Endothelial cell of umbilical vein (primary cell): ENCODE measurements at regions not wholly inside any gene's neighbourhood (a gene's known extent, or its start where the extent isn't known, plus 50 kb on each side); places are given as distances from the start of the nearest gene placed in this dataset.

Experiments used
- BruUV-seq: library from RNA; stranded (reverse); fragments of 400-500 nt; replicated peaks from 2 replicates; lab custom pipeline; 2021; lab: Mats Ljungman, UMichigan
- CTCF ChIA-PET: fragments of 300-600, 350-600 bp; sonication (Branson Sonifier 250); formaldehyde crosslinking; loops from one replicate; lab custom pipeline; 2021; ENCODE audit warnings: antibody characterized with exemption, inconsistent platforms; lab: Charles Lee
- POLR2A ChIA-PET: fragments of 300-600, 350-600 bp; sonication (Branson Sonifier 250); formaldehyde crosslinking; loops from one replicate; lab custom pipeline; 2021; ENCODE audit warnings: antibody characterized with exemption, inconsistent platforms; lab: Charles Lee
- DNase-seq: peaks from one replicate; pipeline ENCODE4 v3.0.0-alpha.2; 2011; ENCODE audit warnings: low read depth, low spot score
- FAIRE-seq: peaks from 2 replicates; lab custom pipeline; 2011; peaks lifted over from hg19 to GRCh38; lab: Jason Lieb, UNC
- H2AFZ ChIP-seq: 2 replicates; pipeline ENCODE4 v1.6.0; 2012; ENCODE audit warnings: low read depth, low read length, control low read depth, inconsistent platforms
- H3K27ac ChIP-seq: 2 replicates; pipeline ENCODE4 v1.5.1; 2011; ENCODE audit warnings: low read depth, mild to moderate bottlenecking, control low read depth, low read length, moderate library complexity; ENCODE audit not compliant: insufficient read depth
- H3K27me3 ChIP-seq, 2 experiments: 2 replicates each; pipeline versions ENCODE4 v1.6.0 to v1.6.1; 2011; ENCODE audit warnings: low read length in 2 of 2, mixed read lengths in 1 of 2; ENCODE audit not compliant: control insufficient read depth in 2 of 2, insufficient read depth in 2 of 2
- H3K36me3 ChIP-seq, 2 experiments: 2 replicates in 1 of 2; 3 replicates in 1 of 2; pipeline ENCODE4 v1.5.1; 2011; ENCODE audit warnings: low read length in 2 of 2, mild to moderate bottlenecking in 1 of 2, moderate library complexity in 1 of 2; ENCODE audit not compliant: control insufficient read depth in 2 of 2, insufficient read depth in 2 of 2; ENCODE audit errors: extremely low read depth in 1 of 2
- H3K4me1 ChIP-seq: 3 replicates; pipeline ENCODE4 v1.5.1; 2011; ENCODE audit warnings: mild to moderate bottlenecking, low read length; ENCODE audit not compliant: control insufficient read depth, insufficient read depth; ENCODE audit errors: extremely low read depth
- H3K4me2 ChIP-seq: 2 replicates; pipeline ENCODE4 v1.6.1; 2011; ENCODE audit warnings: low read length, control low read depth, mixed read lengths; ENCODE audit not compliant: insufficient read depth
- H3K4me3 ChIP-seq, 3 experiments: fragments of 200-600 bp in 1 of 3; sonication (generic), shearing (Covaris generic) in 1 of 3; replicated peaks in 1 of 3; 2 replicates each; pipeline ENCODE4 v1.5.1; 2011 to 2016; ENCODE audit warnings: control low read depth in 3 of 3, low read length in 3 of 3, mild to moderate bottlenecking in 2 of 3, inconsistent platforms in 1 of 3, low read depth in 1 of 3, moderate library complexity in 1 of 3; ENCODE audit not compliant: insufficient read depth in 1 of 3
- H3K79me2 ChIP-seq: 2 replicates; pipeline ENCODE4 v1.6.0; 2012; ENCODE audit warnings: low read length, inconsistent platforms; ENCODE audit not compliant: control insufficient read depth, insufficient read depth
- H3K9ac ChIP-seq: replicated peaks from 2 replicates; pipeline ENCODE3; 2011; ENCODE audit warnings: low read length, control low read depth; ENCODE audit not compliant: insufficient read depth; ENCODE audit errors: extremely low read depth
- H3K9me1 ChIP-seq: replicated peaks from 3 replicates; pipeline ENCODE4 v1.6.0; 2011; ENCODE audit warnings: mild to moderate bottlenecking, low read length; ENCODE audit not compliant: control insufficient read depth, insufficient read depth; ENCODE audit errors: extremely low read depth
- H3K9me3 ChIP-seq: replicated peaks from 2 replicates; pipeline ENCODE4 v1.5.1; 2012; ENCODE audit warnings: low read length, inconsistent platforms; ENCODE audit not compliant: control insufficient read depth, insufficient read depth
- H4K20me1 ChIP-seq: replicated peaks from 2 replicates; pipeline ENCODE3; 2011; ENCODE audit warnings: mild to moderate bottlenecking, low read length; ENCODE audit not compliant: control insufficient read depth, insufficient read depth; ENCODE audit errors: extremely low read depth
- EZH2 ChIP-seq: IDR thresholded peaks from 2 replicates; pipeline ENCODE4 v1.6.1; 2012; ENCODE audit warnings: borderline replicate concordance, low read depth, mild to moderate bottlenecking, moderate library complexity, low read length, inconsistent platforms; ENCODE audit not compliant: severe bottlenecking
- FOS ChIP-seq: IDR thresholded peaks from 2 replicates; pipeline ENCODE4 v1.6.1; 2011; ENCODE audit warnings: mild to moderate bottlenecking, low read length, moderate library complexity, borderline replicate concordance; ENCODE audit not compliant: insufficient read depth
- GATA2 ChIP-seq: IDR thresholded peaks from 2 replicates; pipeline ENCODE4 v1.7.0; 2011; ENCODE audit warnings: low read depth, mild to moderate bottlenecking, moderate library complexity, mixed read lengths, low read length; ENCODE audit not compliant: insufficient read length, insufficient read depth
- JUN ChIP-seq: IDR thresholded peaks from 2 replicates; pipeline ENCODE4 v1.6.1; 2011; ENCODE audit warnings: borderline replicate concordance, low read depth; ENCODE audit not compliant: insufficient read length, insufficient read depth
- MYC ChIP-seq: IDR thresholded peaks from one replicate; pipeline ENCODE4 v1.6.1; 2011; ENCODE audit warnings: mild to moderate bottlenecking, low read depth, low read length
- POLR2A ChIP-seq: IDR thresholded peaks from 2 replicates; pipeline ENCODE4 v1.6.1; 2012; ENCODE audit warnings: low read depth, mild to moderate bottlenecking, control low read depth, low read length
- POLR2AphosphoS5 ChIP-seq: IDR thresholded peaks from 2 replicates; pipeline ENCODE4 v1.6.1; 2012; ENCODE audit warnings: low read depth, mild to moderate bottlenecking, control low read depth, low read length, moderate library complexity; ENCODE audit not compliant: insufficient read depth
- dilution Hi-C: fragments of 300-500 bp; cut with MboI; formaldehyde crosslinking; loops from one replicate; pipeline ENCODE4 v1.15.0; 2019; ENCODE audit warnings: low sequenced_read_pairs; ENCODE audit not compliant: extremely low pct_ligation_motif_present
- intact Hi-C: fragments of 100-400 bp; cut with micrococcal nuclease; formaldehyde crosslinking; loops from one replicate; pipeline ENCODE4 v1.10.0; 2022
- TF ChIP-seq, protein P1 (sequence below), 2 donors: IDR thresholded peaks; 1 replicate in 1 of 2; 2 replicates in 1 of 2; pipeline ENCODE4 v1.5.1; 2011; ENCODE audit warnings: low read length in 2 of 2, mild to moderate bottlenecking in 2 of 2, moderate library complexity in 2 of 2, control low read depth in 1 of 2, inconsistent platforms in 1 of 2, low read depth in 1 of 2; ENCODE audit not compliant: insufficient read depth in 1 of 2; ENCODE audit errors: extremely low read depth in 1 of 2

DNA sequence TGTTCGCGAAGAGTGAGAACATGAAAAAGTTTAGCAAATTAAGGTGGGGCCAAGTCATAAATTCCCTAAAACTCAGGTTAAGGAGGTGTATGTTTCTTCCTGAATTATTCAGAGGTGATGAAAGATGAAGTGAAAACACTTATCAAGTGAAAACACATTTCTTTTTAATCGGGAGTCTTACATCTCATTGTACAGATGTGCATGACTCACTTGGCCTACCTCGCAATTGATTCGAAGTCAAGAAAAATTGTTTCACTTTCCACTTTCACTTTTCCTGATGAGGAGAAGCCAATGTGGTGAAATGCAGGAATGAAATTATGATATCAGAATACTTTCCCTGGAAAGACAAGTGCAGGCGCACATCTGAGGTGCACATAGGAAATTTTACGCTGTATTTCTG, 78.7 kb downstream of the SLC25A46 start:
- FAIRE-seq (no peak), DNase-seq (peak; percentile 5)
- H4K20me1 ChIP-seq: no peaks in the 10 kb centered on the region
- no peaks in the 10 kb centered on the region for H3K27me3 ChIP-seq
- no peak overlapping the region for H3K27ac ChIP-seq
- no peaks in the 10 kb centered on the region for H3K4me1 ChIP-seq
- POLR2A ChIA-PET: no interaction called here
- intact Hi-C loops: no loop called here
- no peaks in the 10 kb centered on the region for H3K9me3 ChIP-seq
- H3K36me3 ChIP-seq: no peaks in the 10 kb centered on the region
- H3K4me3 ChIP-seq: no peak overlapping the region
- H3K9me1 ChIP-seq: no peaks in the 10 kb centered on the region
- dilution Hi-C loops: no loop called here
- no peaks in the 10 kb centered on the region for H3K79me2 ChIP-seq
- no TSS peak for BruUV-seq
- no peak for TF ChIP-seq POLR2A
- TF ChIP-seq, protein P1, sequence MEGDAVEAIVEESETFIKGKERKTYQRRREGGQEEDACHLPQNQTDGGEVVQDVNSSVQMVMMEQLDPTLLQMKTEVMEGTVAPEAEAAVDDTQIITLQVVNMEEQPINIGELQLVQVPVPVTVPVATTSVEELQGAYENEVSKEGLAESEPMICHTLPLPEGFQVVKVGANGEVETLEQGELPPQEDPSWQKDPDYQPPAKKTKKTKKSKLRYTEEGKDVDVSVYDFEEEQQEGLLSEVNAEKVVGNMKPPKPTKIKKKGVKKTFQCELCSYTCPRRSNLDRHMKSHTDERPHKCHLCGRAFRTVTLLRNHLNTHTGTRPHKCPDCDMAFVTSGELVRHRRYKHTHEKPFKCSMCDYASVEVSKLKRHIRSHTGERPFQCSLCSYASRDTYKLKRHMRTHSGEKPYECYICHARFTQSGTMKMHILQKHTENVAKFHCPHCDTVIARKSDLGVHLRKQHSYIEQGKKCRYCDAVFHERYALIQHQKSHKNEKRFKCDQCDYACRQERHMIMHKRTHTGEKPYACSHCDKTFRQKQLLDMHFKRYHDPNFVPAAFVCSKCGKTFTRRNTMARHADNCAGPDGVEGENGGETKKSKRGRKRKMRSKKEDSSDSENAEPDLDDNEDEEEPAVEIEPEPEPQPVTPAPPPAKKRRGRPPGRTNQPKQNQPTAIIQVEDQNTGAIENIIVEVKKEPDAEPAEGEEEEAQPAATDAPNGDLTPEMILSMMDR (IDR thresholded peaks at IDR 0.05; ENCODE audit: extremely low read depth in 1 of 2, insufficient read depth in 1 of 2, low read depth in 1 of 2, low read length in 2 of 2): no peak
- no peak for TF ChIP-seq GATA2
- peak; percentile 15 for TF ChIP-seq FOS
- TF ChIP-seq EZH2: no peak
- TF ChIP-seq POLR2AphosphoS5: no peak
- TF ChIP-seq MYC: no peak
- TF ChIP-seq JUN: no peak
- H3K4me2 ChIP-seq: no peak overlapping the region
- no peak overlapping the region for H3K9ac ChIP-seq
- no peak overlapping the region for H2AFZ ChIP-seq
- CTCF ChIA-PET: no interaction called here
